Astrocyte (in vitro differentiated cells and primary cell): ENCODE measurements at regions not wholly inside any gene's neighbourhood (a gene's known extent, or its start where the extent isn't known, plus 50 kb on each side); places are given as distances from the start of the nearest gene placed in this dataset.

Experiments
- CTCF ChIP-seq: IDR thresholded peaks from 2 replicates; pipeline ENCODE4 v1.5.1; 2011; ENCODE audit warnings: low read depth, mild to moderate bottlenecking, inconsistent platforms, low read length, moderate library complexity; ENCODE audit not compliant: insufficient read depth
- EZH2 ChIP-seq: IDR thresholded peaks from 2 replicates; pipeline ENCODE4 v1.6.1; 2012; ENCODE audit warnings: mild to moderate bottlenecking, low read length, inconsistent platforms; ENCODE audit not compliant: insufficient read depth

- no peak for TF ChIP-seq CTCF
- TF ChIP-seq EZH2 = no peak
Observed at GRCh38 chr4:111499706-111500105, 645.5 kb upstream of the FAM241A start.
